Hepatocyte (in vitro differentiated cells): ENCODE measurements at regions not wholly inside any gene's neighbourhood (a gene's known extent, or its start where the extent isn't known, plus 50 kb on each side); places are given as distances from the start of the nearest gene placed in this dataset.

Source experiments
- CTCF ChIP-seq: fragments of 200-600 bp; sonication (generic); IDR thresholded peaks from 2 replicates; pipeline ENCODE4 v1.5.1; 2016; ENCODE audit warnings: antibody characterized with exemption, mild to moderate bottlenecking; ENCODE audit not compliant: poor library complexity
- EZH2phosphoT487 ChIP-seq: fragments of 200-600 bp; sonication (generic); IDR thresholded peaks from one replicate; pipeline ENCODE4 v1.6.1; 2018; ENCODE audit warnings: antibody characterized with exemption, mild to moderate bottlenecking, low read depth, moderate library complexity; ENCODE audit not compliant: unreplicated experiment, severe bottlenecking

GRCh38 chr6:102398788-102399390 lies 1005.4 kb downstream of the GRIK2 start:
- no peak for TF ChIP-seq EZH2phosphoT487
- no peak for TF ChIP-seq CTCF
